Stimulated activated CD4-positive, alpha-beta T cell treated with anti-CD3 and anti-CD28 coated beads, Interleukin-4, amount 100 ng/mL, for 24 hours (primary cell): ENCODE measurements at regions not wholly inside any gene's neighbourhood (a gene's known extent, or its start where the extent isn't known, plus 50 kb on each side); places are given as distances from the start of the nearest gene placed in this dataset.
"Not testable (repeated sequence)": the region's sequence is repeated elsewhere in the genome, so short reads cannot be mapped to it uniquely, and the experiment has no call there.

Source experiments
- DNase-seq: peaks from one replicate; pipeline ENCODE4 v3.0.0-alpha.2; 2020

DNA sequence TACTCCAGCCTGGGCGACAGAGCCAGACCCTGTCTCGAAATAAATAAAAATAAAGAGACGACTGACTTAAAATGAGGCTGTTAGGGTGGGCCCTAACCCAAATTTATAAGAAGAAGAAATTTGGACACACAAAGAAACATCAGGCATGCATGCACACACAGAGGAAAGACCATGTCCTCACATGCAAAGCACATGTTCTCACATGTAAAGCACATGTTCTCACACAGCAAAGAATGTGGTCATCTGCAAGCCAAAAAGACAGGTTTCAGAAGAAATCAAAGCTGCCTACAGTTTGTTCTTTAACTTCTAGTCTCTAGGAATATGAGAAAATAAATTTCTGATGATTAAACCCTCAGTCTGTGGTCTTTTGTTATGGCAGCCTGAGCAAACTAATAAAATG, 132.3 kb upstream of the CRIM1 start:
- DNase-seq: no peak

DNA sequence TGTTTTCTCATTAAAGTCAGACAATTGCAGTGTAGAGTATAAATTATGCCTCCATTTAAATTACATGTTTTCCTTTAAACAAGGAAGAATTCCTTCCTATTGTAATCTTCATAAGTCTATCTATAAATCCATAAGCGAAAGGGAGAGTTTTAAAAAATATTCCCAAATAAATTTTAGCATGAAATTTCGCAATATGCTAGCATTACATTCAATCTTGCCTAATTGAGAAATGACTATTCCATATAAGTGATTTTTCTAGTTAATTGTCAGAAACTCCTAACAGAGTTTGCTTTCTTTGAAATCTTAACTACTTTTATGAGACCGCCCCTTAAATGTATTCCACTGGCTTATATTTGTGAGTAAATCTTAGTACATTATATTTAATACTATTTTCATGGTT, 133.1 kb upstream of the CRIM1 start:
- DNase-seq: no peak

DNA sequence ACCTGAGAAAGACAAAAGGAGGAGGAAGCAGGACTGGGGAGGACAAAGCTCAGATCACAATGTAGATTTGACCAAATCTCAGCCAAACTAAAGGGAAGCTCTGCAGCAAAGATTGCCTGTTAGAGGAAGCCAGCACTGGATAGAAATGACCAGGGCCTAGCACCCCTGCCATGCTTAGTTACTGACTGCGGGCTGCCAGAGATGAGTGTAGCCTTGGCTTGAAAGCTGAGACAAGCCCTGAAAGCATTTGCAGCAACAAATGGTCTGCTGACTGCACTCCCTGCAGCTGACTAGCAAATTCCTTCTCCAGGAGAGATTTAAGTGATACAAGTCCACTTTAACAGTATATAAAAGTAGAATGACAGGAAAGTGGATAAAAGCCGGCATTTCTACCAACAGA, 140.9 kb upstream of the CRIM1 start:
- no peak for DNase-seq

DNA sequence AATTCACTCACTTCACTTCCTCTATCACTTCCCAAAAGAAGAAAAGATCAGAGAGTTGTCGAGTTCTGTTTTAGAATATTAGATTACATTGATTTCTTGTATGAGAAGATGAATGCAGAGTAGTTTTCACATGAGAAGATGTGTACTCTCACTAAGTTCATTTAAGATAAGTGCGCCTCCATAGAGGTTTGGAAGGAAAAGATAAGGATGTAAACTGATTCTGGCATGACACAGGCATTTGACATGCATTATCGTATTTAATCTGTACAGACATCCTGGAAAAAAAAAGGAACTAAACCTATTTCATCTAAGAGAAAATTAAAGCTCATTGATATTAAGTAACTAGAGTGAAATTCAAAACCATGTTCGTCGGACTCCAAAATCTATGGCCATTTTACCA, 152.2 kb upstream of the CRIM1 start:
- DNase-seq: no peak

DNA sequence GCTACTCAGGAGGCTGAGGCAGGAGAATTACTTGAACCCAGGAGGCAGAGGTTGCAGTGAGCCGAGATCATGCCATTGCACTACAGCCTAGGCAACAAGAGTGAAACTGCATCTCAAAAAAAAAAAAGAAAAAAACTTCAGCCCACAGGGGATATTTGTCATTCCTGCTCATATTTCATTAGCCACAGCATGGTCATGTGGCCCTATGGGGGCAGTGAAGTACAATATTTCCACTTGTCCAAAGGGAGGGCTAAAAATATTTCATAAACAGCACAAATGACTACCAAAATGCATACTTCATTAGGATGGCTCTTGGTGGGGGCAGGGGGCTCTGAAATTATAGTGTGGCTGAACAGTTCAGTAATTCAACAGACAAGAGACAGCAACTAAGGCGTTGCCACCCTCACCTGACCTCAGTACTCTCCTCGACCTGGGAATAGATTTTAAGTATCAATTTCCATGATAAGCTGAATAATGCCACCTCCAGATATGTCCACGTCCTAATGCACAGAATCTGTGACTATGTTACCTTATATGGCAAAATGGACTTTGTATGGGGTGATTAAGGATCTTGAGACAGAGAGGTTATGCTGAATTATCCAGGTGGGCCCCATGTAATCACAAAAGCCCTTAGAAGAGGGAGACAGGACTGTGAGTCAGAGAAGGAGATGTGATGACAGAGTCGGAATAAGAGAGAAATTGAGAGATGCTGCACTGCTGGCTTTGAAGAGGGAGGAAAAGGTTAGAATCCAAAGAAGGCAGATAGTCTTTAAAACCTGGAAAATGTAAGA, 158.2 kb upstream of the CRIM1 start:
- no peak for DNase-seq

DNA sequence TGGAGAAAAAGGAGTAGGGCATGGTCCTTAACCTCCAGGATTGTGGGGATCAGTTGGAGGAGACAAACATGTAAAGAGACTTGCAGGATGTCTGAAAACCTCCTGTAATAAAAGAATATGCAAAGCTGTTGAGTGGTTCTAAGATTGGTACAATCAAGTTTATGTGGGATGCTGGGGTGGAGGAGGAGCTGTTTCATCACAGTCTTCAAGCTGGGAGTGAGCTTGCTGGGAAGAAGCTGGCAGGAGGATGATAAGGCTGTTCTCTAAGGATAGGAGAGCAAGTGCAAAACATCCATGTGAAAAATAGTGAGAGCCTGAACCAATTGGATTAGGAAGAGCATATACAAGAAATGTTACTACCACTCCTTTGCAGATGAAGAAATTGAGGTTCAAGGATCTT, 161.9 kb upstream of the CRIM1 start:
- no peak for DNase-seq

DNA sequence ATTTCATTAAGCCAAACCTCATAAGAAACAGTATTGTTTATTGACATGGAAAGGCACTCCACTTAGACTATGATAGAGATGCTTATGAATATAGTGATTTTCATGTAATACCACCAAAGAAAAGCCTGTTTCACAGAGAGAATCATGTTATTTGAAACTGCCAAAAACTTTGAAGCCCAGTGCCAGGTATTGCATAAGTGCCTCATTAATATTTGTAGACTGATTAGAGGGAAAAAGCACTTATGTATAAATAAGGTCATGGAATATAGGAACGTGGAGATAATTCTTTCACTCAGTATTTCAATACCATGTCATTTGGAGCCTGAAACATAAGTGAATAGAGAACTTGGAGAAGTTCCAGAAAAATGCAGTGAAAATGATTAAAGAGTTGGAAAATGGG, 162.6 kb upstream of the CRIM1 start:
- DNase-seq: no peak

DNA sequence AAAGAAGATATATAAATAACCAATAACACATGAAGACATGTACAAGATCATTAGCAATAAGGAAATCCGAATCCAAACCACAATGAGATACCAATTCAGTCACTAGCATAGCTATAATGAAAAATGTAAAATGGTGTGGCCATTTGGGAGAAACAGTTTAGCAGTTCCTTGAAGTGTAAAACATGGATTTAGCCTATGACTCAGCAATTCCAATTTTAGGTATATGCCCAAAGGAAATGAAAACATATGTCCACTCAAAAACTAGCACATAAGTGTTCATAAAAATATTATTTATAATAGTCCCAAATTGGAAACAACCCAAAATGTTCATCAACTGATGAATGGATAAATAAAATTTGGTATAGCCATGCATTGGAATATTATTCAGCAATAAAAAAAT, 165.5 kb upstream of the CRIM1 start:
- no peak for DNase-seq

DNA sequence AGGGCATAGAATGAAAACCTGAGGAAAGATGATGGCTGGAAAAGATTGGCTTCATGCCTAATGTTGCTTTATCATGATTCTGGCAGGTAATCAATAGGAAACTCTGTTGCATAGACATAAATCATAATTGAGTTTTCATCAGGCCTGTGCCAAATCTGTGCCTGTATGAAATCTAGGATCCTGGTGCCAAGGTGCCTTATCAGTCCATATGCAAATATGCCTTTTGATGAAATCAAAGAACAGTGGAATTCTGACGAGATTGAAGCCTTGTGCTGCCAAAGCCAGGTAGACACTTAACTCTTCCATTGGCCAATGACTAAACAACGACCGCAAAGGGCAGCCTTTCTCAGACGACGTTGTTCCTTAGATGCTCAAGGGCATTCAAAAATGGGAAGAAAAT, 170.0 kb upstream of the CRIM1 start:
- DNase-seq: no peak

DNA sequence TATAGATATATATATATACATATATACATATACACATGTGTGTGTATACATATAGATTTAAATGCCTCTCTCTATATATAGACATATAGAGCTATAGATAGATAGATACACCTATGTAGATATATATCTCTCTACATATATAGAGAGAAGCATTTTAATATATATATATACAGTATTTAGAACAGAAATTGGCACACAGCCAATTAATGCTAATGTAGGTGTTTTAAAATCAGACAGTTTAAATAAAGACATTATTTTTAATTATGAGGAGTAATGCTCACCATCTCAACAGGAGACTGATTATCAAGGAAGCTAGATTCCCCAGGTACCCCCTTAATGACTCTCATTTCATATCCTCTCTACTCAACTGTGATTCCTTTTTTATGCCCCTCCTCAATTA, 170.7 kb upstream of the CRIM1 start:
- DNase-seq: no peak

DNA sequence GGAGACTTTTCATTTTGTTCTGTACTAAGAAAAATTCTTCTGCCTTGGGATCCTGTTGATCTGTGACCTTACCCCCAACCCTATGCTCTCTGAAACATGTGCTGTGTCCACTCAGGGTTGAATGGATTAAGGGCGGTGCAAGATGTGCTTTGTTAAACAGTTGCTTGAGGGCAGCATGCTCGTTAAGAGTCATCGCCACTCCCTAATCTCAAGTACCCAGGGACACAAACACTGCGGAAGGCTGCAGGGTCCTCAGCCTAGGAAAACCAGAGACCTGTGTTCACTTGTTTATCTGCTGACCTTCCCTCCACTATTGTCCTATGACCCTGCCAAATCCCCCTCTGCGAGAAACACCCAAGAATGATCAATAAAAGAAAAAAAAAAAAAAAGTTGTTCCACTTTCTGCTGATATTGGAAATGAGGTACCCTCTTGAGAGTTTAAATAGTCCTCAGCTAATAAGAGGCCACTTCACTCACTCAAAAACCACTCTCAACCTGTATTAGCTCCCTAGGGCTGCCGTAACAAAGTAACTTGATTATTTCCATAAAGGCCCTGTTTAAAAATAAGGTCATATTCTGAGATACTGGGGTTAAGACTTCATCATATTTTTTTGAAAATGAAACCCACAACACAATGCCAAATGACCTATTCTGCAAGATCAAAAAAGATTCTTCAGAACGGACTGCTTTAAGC, 174.6 kb upstream of the CRIM1 start:
- not testable (repeated sequence) for DNase-seq

DNA sequence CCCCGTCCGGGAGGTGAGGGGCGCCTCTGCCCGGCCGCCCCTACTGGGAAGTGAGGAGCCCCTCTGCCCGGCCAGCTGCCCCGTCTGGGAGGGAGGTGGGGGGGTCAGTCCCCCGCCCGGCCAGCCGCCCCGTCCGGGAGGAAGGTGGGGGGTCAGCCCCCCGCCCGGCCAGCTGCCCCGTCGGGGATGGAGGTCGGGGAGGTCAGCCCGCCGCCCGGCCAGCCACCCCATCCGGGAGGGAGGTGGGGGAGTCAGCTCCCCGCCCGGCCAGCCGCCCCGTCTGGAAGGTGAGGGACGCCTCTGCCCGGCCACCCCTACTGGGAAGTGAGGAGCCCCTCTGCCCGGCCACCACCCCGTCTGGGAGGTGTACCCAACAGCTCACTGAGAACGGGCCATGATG, 175.3 kb upstream of the CRIM1 start:
- DNase-seq: not testable (repeated sequence)

DNA sequence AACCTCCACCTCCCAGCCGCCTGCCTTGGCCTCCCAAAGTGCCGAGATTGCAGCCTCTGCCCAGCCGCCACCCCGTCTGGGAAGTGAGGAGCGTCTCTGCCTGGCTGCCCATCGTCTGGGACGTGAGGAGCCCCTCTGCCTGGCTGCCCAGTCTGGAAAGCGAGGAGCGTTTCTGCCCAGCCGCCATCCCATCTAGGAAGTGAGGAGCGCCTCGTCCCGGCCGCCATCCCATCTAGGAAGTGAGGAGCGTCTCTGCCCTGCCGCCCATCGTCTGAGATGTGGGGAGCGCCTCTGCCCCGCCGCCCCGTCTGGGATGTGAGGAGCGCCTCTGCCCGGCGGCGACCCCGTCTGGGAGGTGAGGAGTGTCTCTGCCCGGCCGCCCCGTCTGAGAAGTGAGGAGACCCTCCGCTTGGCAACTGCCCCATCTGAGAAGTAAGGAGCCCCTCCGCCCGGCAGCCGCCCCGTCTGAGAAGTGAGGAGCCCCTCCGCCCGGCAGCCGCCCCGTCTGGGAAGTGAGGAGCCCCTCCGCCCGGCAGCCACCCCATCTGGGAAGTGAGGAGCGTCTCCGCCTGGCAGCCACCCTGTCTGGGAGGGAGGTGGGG, 175.8 kb upstream of the CRIM1 start:
- DNase-seq: not testable (repeated sequence)

DNA sequence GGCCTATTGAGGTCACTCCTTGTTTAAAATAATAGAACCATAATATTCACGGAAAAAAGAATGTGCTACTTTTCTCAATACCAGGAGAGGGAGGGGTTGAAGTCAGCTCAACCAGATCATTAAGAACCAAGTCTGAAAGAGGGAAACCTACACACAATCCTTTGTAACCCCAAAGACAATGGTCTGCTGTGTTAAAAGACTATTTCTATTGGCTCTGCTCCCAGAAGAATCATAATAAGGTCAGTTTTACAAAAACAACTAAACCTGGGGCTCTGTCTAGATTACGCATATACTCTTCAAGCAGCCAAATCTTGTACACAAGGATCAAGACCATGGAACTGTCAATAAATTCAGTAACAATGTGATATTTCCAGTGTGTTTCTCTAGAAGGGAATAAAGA, 177.2 kb upstream of the CRIM1 start:
- DNase-seq: no peak

DNA sequence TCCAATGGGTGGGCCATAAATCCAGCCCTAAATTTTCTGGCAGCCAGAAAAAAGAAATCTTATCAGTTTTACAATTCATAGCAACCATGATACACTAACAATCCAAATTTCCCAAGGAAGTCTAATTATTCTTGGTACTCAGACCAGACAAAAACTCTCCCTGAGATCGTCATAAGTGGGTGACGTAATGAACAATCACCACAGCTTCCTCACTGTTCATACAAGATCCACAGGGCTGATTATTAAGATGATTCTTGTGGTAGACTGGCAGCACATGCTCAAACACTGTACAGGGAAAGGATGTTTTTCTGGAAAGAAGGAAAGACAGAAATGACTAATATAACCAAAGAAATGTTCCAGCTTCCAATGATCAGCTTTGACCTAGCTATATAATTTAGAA, 178.3 kb upstream of the CRIM1 start:
- no peak for DNase-seq

DNA sequence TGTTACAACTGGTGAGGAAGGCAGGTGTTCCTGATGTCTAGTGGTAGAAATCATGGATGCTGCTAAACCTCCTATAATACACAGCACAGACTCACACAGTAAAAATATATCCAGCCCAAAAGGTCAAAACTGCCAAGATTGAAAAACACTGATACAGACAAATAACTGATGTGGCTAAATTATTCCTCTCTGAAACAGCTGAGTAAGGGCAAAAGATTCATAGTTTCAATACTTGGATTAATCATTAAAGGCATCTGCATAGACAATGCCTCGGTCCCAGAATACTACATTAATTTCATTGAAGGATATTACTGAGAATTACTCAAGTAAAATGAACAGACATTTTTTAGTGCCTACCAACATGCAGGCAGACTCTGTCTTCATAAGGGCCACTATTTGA, 180.7 kb upstream of the CRIM1 start:
- DNase-seq: no peak

DNA sequence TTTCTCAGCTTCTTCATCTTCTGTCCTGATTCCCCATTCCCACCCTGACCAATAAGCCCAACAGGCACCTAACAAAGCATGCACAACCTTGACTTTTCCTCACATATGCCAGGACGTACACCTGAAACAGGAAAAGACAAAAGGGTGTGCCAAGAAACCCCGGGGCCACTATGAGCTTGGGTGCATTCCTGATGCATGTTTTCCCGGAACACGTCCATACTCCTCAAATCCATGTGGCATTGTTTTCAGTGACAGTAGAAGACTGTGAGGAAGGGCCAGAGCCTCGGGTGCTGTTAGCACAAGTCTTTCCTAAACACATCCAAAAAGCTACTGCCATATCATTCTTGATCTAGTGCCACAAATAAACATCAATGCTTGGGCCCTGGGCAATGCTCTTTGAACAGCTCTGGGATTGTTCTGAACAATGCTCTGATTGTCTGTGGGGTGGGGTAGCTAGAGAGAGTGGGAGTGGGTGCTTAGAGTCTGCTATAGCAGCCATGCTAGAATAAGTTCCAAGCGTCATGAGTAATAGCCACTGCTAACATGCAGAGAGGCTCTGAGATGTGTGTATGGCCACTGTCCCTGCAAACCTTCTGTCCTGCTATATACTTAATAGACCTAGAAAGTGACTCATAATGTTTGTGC, 181.7 kb upstream of the CRIM1 start:
- DNase-seq: no peak

DNA sequence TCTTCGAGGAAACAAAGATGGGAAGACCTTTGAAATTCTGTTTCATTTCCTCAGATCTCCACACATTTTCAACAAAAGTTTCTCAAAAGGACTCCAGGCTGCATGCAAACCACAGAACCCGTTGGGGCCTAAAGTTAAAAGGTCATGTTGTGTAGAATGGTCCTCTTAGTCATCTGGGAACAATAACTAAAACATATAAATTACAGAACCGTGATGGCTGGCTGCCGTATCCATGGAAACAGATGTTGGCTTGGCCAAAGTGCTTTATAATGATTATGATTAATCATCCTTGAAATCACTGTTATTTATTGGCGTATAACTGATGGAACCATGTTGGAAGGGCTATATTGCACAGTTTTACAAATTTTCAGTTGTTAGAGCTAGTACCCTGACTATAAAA, 182.8 kb upstream of the CRIM1 start:
- DNase-seq: no peak

DNA sequence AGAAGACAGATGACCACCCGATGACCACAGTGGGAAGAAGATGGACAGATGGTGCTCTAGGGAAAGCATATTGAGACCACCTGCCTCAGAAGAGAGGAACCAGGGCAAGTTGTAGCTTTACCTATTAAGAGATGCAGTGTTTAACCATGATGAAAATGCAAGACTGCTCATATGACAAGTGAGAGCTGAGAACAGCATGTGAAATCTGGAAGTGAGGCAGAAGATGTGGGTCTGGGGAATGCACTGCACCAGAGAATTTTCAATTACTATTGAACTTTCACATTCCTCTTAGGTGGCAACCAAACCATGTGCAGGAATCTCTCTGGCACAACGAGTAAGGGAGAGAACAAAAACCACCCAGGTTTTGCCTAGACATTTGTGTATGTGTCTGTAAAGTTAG, 184.8 kb upstream of the CRIM1 start:
- DNase-seq: no peak

DNA sequence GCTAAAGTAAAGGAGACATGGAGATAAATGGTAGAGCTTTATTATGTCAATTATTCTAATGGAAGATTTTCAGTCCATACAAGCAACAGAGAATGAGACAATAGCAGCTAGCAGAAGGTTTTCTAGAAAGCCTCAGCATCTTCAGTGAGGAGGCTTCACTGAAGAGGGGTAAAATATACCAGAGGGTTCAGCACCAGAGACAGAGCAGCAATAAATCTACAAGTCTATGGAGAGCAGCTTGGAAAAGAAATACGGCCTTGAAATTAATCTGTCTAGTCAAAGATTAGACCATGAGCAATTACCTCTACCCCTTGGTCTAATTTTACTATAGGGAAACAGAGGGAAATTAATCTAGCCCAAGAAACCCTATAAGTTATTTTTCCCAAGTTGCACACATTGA, 185.7 kb upstream of the CRIM1 start:
- no peak for DNase-seq

DNA sequence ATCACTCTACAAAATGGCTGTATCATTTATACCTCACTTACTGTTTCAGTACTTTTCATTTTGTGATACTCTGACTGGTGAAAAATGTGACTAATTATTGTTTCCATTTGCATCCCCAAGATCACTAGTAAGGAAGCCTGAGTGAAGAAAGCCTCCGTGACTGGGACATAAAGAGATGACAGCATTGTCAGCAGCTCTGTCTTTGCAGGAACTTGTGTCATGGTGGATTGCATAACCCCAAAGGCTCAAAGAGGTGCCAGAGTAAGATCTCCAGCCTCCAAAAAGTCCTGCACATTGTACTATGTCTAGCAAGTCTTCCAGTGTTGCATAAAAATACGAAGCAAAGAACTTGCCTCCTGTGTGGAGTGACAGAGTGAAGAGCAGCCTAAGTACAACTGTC, 187.5 kb upstream of the CRIM1 start:
- DNase-seq: no peak

DNA sequence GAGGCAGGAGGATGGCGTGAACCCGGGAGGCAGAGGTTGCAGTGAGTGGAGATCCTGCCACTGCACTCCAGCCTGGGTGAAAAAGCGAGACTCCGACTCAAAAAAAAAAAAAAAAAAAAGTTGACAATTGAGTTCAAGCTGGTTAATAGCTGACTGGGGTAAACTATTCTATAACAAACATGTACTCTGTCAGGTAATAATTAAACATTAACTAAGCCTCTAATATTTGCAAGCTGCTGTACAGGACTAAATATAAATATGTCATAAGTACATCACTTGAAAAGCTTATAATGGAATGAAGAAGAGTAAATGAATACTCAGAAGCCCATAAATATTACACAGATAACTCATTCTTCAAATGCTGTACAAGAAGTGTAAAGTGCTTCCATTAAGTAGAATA, 190.4 kb upstream of the CRIM1 start:
- DNase-seq: no peak

DNA sequence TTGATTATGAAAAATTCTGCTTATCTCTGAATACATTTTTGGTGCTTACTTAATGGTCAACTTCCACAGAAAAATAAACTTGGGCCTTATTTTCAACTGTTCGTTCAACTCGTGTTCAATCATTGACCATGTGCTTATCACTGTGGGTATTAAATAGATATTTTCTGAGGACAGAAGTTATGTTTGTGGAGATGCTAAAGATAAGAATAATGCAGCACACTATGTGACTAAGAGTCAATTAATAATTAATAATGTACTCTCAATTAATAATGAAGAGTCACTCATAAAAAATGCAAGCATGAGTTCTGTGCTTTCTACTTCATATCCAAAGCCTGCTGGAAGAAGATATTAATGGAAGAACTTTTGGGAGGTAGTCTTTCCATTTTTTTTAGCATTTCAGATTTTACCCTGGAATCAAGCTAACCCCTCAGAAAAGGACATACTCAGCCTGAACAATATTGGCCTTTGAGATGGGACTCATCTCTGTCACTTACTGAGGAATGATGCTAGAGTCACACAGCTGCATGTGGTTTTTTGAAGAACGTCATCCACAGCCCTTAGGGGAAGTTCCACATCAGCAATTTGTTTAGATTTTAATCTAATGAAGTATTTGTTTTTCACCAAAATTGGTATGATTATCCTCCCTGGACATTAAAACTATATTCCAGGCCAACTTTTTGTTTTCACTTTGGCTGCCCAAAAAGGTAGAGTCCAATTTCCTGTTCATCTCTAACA, 191.9 kb upstream of the CRIM1 start:
- no peak for DNase-seq
